SK-N-SH (cell line): ENCODE measurements at regions not wholly inside any gene's neighbourhood (a gene's known extent, or its start where the extent isn't known, plus 50 kb on each side); places are given as distances from the start of the nearest gene placed in this dataset.

Source experiments
- CTCF ChIA-PET: fragments of 300-600, 350-600 bp; formaldehyde crosslinking; extraction: SDS; loops from one replicate; lab custom pipeline; 2021; lab: Yijun Ruan, JAX
- POLR2A ChIA-PET: fragments of 350-600 bp; sonication (Branson Sonifier 250); formaldehyde crosslinking; extraction: SDS; loops from one replicate; lab custom pipeline; 2020; ENCODE audit warnings: antibody characterized with exemption, inconsistent platforms; lab: Yijun Ruan, JAX
- DNase-seq: peaks from one replicate; pipeline ENCODE4 v3.0.0; 2012
- H2AFZ ChIP-seq: fragments of 200-600 bp; sonication (generic); 2 replicates; pipeline ENCODE4 v1.8.1; 2016; ENCODE audit warnings: antibody characterized with exemption, mild to moderate bottlenecking, low read depth
- H3F3A ChIP-seq: fragments of 200-600 bp; sonication (generic); replicated peaks from 2 replicates; pipeline ENCODE3; 2016; ENCODE audit warnings: antibody characterized with exemption, mild to moderate bottlenecking; ENCODE audit not compliant: insufficient read depth
- H3K27ac ChIP-seq, 2 experiments: fragments of 200-500 bp in 1 of 2; fragments of 200-600 bp in 1 of 2; sonication (Bioruptor generic) in 1 of 2; sonication (generic), shearing (Covaris generic) in 1 of 2; 2 replicates each; pipeline versions ENCODE4 v1.5.1 to v1.6.1; 2014 to 2016; ENCODE audit warnings: low read depth in 2 of 2, inconsistent platforms in 1 of 2, low read length in 1 of 2, mild to moderate bottlenecking in 1 of 2, mixed read lengths in 1 of 2
- H3K27me3 ChIP-seq: fragments of 200-600 bp; sonication (generic), shearing (Covaris generic); 2 replicates; pipeline ENCODE4 v1.6.1; 2016; ENCODE audit warnings: mixed run types; ENCODE audit not compliant: insufficient read depth
- H3K36me3 ChIP-seq, 2 experiments: fragments of 200-500 bp in 1 of 2; fragments of 200-600 bp in 1 of 2; sonication (Bioruptor generic) in 1 of 2; sonication (generic) in 1 of 2; replicated peaks in 1 of 2; 2 replicates each; pipeline versions ENCODE3 to v1.5.1; 2014 to 2016; ENCODE audit warnings: low read length in 1 of 2, mild to moderate bottlenecking in 1 of 2; ENCODE audit not compliant: insufficient read depth in 2 of 2, control insufficient read depth in 1 of 2
- H3K4me1 ChIP-seq, 2 experiments: fragments of 200-500 bp in 1 of 2; fragments of 200-600 bp in 1 of 2; sonication (Bioruptor generic) in 1 of 2; sonication (generic), shearing (Covaris generic) in 1 of 2; 2 replicates each; pipeline versions ENCODE4 v1.5.1 to v1.6.1; 2014 to 2016; ENCODE audit warnings: low read depth in 1 of 2, low read length in 1 of 2, mixed run types in 1 of 2; ENCODE audit not compliant: insufficient read depth in 2 of 2, control insufficient read depth in 1 of 2
- H3K4me2 ChIP-seq: fragments of 200-600 bp; sonication (generic), shearing (Covaris generic); 2 replicates; pipeline ENCODE4 v1.6.1; 2017; ENCODE audit warnings: mixed run types
- H3K4me3 ChIP-seq, 2 experiments: fragments of 200-500 bp in 1 of 2; fragments of 200-600 bp in 1 of 2; sonication (Bioruptor generic) in 1 of 2; sonication (generic), shearing (Covaris generic) in 1 of 2; 2 replicates each; pipeline versions ENCODE4 v1.5.1 to v1.8.1; 2014 to 2016; ENCODE audit warnings: low read depth in 2 of 2, inconsistent platforms in 1 of 2, low read length in 1 of 2, mild to moderate bottlenecking in 1 of 2, mixed read lengths in 1 of 2, moderate library complexity in 1 of 2
- H3K79me2 ChIP-seq: fragments of 200-600 bp; sonication (generic); 2 replicates; pipeline ENCODE4 v1.8.1; 2017; ENCODE audit warnings: mild to moderate bottlenecking; ENCODE audit not compliant: insufficient read depth
- H3K9ac ChIP-seq: fragments of 200-600 bp; sonication (generic); 2 replicates; pipeline ENCODE4 v1.6.1; 2017; ENCODE audit warnings: mixed run types
- H3K9me2 ChIP-seq: fragments of 200-600 bp; sonication (generic); 2 replicates; pipeline ENCODE4 v1.6.1; 2017; ENCODE audit warnings: mixed run types
- H3K9me3 ChIP-seq: fragments of 200-600 bp; sonication (generic); 2 replicates; pipeline ENCODE4 v1.6.1; 2017; ENCODE audit warnings: mixed run types, mild to moderate bottlenecking, moderate library complexity
- H4K20me1 ChIP-seq: fragments of 200-600 bp; sonication (generic); 2 replicates; pipeline ENCODE4 v1.6.1; 2017; ENCODE audit warnings: mild to moderate bottlenecking, mixed run types; ENCODE audit not compliant: insufficient read depth
- CHD2 ChIP-seq: fragments of 150-350 bp; IDR thresholded peaks from 2 replicates; pipeline ENCODE4 v1.6.1; 2018; ENCODE audit warnings: low read length; ENCODE audit not compliant: partially characterized antibody
- EP300 ChIP-seq, 2 experiments: IDR thresholded peaks; 2 replicates each; pipeline versions ENCODE4 v1.4.0 to v1.6.1; 2012; ENCODE audit warnings: borderline replicate concordance in 1 of 2, low read depth in 1 of 2, low read length in 1 of 2
- FOSL2 ChIP-seq: IDR thresholded peaks from 2 replicates; pipeline ENCODE4 v1.4.0; 2012; ENCODE audit warnings: low read depth, mild to moderate bottlenecking, moderate library complexity, borderline replicate concordance
- FOXM1 ChIP-seq: IDR thresholded peaks from 2 replicates; pipeline ENCODE4 v1.4.0; 2012; ENCODE audit warnings: low read depth, mild to moderate bottlenecking
- GABPA ChIP-seq: IDR thresholded peaks from 2 replicates; pipeline ENCODE4 v1.4.0; 2012; ENCODE audit warnings: low read depth, mild to moderate bottlenecking
- MEF2A ChIP-seq: IDR thresholded peaks from 2 replicates; pipeline ENCODE4 v1.4.0; 2012; ENCODE audit warnings: low read depth, borderline replicate concordance
- PBX3 ChIP-seq: IDR thresholded peaks from 2 replicates; pipeline ENCODE4; 2012
- POLR2AphosphoS5 ChIP-seq: IDR thresholded peaks from 2 replicates; pipeline ENCODE4 v1.6.1; 2012; ENCODE audit warnings: low read depth, low read length
- RAD21 ChIP-seq: IDR thresholded peaks from 2 replicates; pipeline ENCODE4 v1.6.1; 2012; ENCODE audit warnings: mild to moderate bottlenecking, low read length
- REST ChIP-seq: IDR thresholded peaks from 2 replicates; pipeline ENCODE4 v1.6.1; 2012; ENCODE audit warnings: mild to moderate bottlenecking, low read depth, low read length, moderate library complexity
- RXRA ChIP-seq: IDR thresholded peaks from 2 replicates; pipeline ENCODE4 v1.4.0; 2012; ENCODE audit warnings: low read depth, mild to moderate bottlenecking, borderline replicate concordance
- TEAD4 ChIP-seq: IDR thresholded peaks from 2 replicates; pipeline ENCODE4 v1.4.0; 2012; ENCODE audit warnings: mild to moderate bottlenecking, borderline replicate concordance; ENCODE audit not compliant: insufficient read depth
- USF2 ChIP-seq: fragments of 150-350 bp; IDR thresholded peaks from 2 replicates; pipeline ENCODE4 v1.6.1; 2017; ENCODE audit warnings: antibody characterized with exemption, low read length, low read depth, borderline replicate concordance
- WGBS: methylation state at CpG from one replicate; pipeline ENCODE4 v1.1.6; 2017; ENCODE audit warnings: low lambda C conversion rate; 5-methylcytosine and 5-hydroxymethylcytosine counted together

GRCh38 chr3:139289860-139290524 lies 53.8 kb upstream of the MRPS22 start:
- Histone ChIP-seq H3F3A (no peaks in the 10 kb centered on the region), H3K4me1 (peaks cover 0 to 12% of the 10 kb centered on the region in 2 experiments; a peak in 1 of 4 replicates), H3K27ac (no peak overlapping the region), H3K4me3 (no peak overlapping the region), H3K9me3 (no peaks in the 10 kb centered on the region), H3K4me2 (no peak overlapping the region), H3K79me2 (no peaks in the 10 kb centered on the region), H3K9ac (no peak overlapping the region), H2AFZ (no peak overlapping the region), H3K36me3 (no peaks in the 10 kb centered on the region), H3K27me3 (no peaks in the 10 kb centered on the region)
- POLR2A ChIA-PET = no interaction called here
- CTCF ChIA-PET = interaction anchor here (0.6 to 0.8 kb wide), 2 partner anchors 8 to 83 kb away, joined by 3 read pairs; no protein-coding TSS in a partner anchor
- 88% methylated on average over 1 of the region's 6 CpGs for WGBS
- TF ChIP-seq REST = peak; percentile 70
- no peak for TF ChIP-seq MEF2A
- TF ChIP-seq, all 33 proteins: peak for 1
- no peaks in the 10 kb centered on the region for H3K9me2 ChIP-seq
- no peaks in the 10 kb centered on the region for H4K20me1 ChIP-seq
- peak; percentile 60 for DNase-seq

- CTCF ChIA-PET = interaction anchor here (0.9 kb wide), 1 partner anchor 812 kb away, joined by 3 read pairs; no protein-coding TSS in a partner anchor
- 80% methylated on average over 4 of the region's 4 CpGs for WGBS
- Histone ChIP-seq H3K79me2 (no peaks in the 10 kb centered on the region), H3K27ac (no peak overlapping the region), H3K27me3 (no peaks in the 10 kb centered on the region), H3F3A (no peaks in the 10 kb centered on the region), H3K9me3 (no peaks in the 10 kb centered on the region), H3K9ac (no peak overlapping the region), H3K9me2 (no peaks in the 10 kb centered on the region), H3K4me1 (peaks cover 0 to 12% of the 10 kb centered on the region in 2 experiments; a peak in 1 of 4 replicates), H3K36me3 (no peaks in the 10 kb centered on the region), H3K4me3 (no peak overlapping the region), H2AFZ (no peak overlapping the region), H4K20me1 (no peaks in the 10 kb centered on the region), H3K4me2 (no peak overlapping the region)
- TF ChIP-seq GABPA = no peak
- DNase-seq = no peak
- POLR2A ChIA-PET = no interaction called here
Observed at GRCh38 chr3:139291276-139292051, 52.4 kb upstream of the MRPS22 start.

GRCh38 chr3:139292192-139292591 lies 51.6 kb upstream of the MRPS22 start:
- ChIA-PET CTCF (interaction anchor here (0.9 kb wide), 1 partner anchor 813 kb away, joined by 3 read pairs; no protein-coding TSS in a partner anchor), POLR2A (no interaction called here)
- Histone ChIP-seq H3K4me3 (no peak overlapping the region), H3K9me3 (no peaks in the 10 kb centered on the region), H3K27ac (no peak overlapping the region), H3K4me2 (no peak overlapping the region), H3K36me3 (no peaks in the 10 kb centered on the region), H3K9me2 (no peaks in the 10 kb centered on the region), H3K79me2 (no peaks in the 10 kb centered on the region), H4K20me1 (no peaks in the 10 kb centered on the region), H3F3A (no peaks in the 10 kb centered on the region), H2AFZ (no peak overlapping the region), H3K27me3 (no peaks in the 10 kb centered on the region), H3K4me1 (peaks cover 0 to 12% of the 10 kb centered on the region in 2 experiments; a peak in 1 of 4 replicates), H3K9ac (no peak overlapping the region)
- no peak for DNase-seq
- 66% methylated on average over 7 of the region's 7 CpGs for WGBS
- TF ChIP-seq FOSL2 (no peak), PBX3 (no peak), USF2 (no peak), POLR2AphosphoS5 (no peak), TEAD4 (no peak), EP300 (IDR thresholded peaks at IDR 0.05; ENCODE audit: borderline replicate concordance in 1 of 2, low read depth in 1 of 2, low read length in 1 of 2) (no peak), GABPA (no peak), RXRA (no peak), CHD2 (no peak), RAD21 (no peak), FOXM1 (no peak)
